Mesodermal cell (in vitro differentiated cells): ENCODE measurements at regions not wholly inside any gene's neighbourhood (a gene's known extent, or its start where the extent isn't known, plus 50 kb on each side); places are given as distances from the start of the nearest gene placed in this dataset.

ENCODE experiments used
- H3K27ac ChIP-seq: 2 replicates; pipeline ENCODE4 v1.7.0; 2013; ENCODE audit warnings: mild to moderate bottlenecking, low read depth, low read length, moderate library complexity; ENCODE audit not compliant: severe bottlenecking
- H3K36me3 ChIP-seq: 2 replicates; pipeline ENCODE4 v1.7.1; 2013; ENCODE audit warnings: mild to moderate bottlenecking, low read length, moderate library complexity; ENCODE audit not compliant: control insufficient read depth, insufficient read depth
- H3K4me1 ChIP-seq: one replicate; pipeline ENCODE4 v1.7.1; 2013; ENCODE audit warnings: mild to moderate bottlenecking, low read length; ENCODE audit not compliant: insufficient read depth, control insufficient read depth, poor library complexity, severe bottlenecking
- H3K4me3 ChIP-seq: 2 replicates; pipeline ENCODE4 v1.7.0; 2013; ENCODE audit warnings: low read length, control low read depth, mild to moderate bottlenecking; ENCODE audit not compliant: insufficient read depth, poor library complexity, severe bottlenecking; ENCODE audit errors: extremely low read depth
- H3K9me3 ChIP-seq: 2 replicates; pipeline ENCODE4 v1.7.1; 2013; ENCODE audit warnings: mild to moderate bottlenecking, low read length, moderate library complexity; ENCODE audit not compliant: control insufficient read depth
- WGBS, 2 experiments: methylation state at CpG; one replicate each; pipeline ENCODE4 v1.1.5; 2013; ENCODE audit warnings: missing lambda C conversion rate in 2 of 2; ENCODE audit not compliant: insufficient coverage in 2 of 2; 5-methylcytosine and 5-hydroxymethylcytosine counted together

- no peaks in the 10 kb centered on the region for H3K9me3 ChIP-seq
- no peaks in the 10 kb centered on the region for H3K36me3 ChIP-seq
- 82 to 84% methylated on average over 16 to 23 of the region's 28 CpGs for WGBS, 2 experiments
- H3K27ac ChIP-seq, result no peak overlapping the region
- H3K4me1 ChIP-seq, result no peaks in the 10 kb centered on the region
- no peak overlapping the region for H3K4me3 ChIP-seq
These were observed 784.5 kb downstream of the BRD1 start for GRCh38 chr22:49042877-49043859.

- WGBS, 2 experiments, result 86 to 94% methylated on average over 6 of the region's 6 CpGs
- Histone ChIP-seq H3K36me3 (no peaks in the 10 kb centered on the region), H3K4me3 (no peak overlapping the region), H3K9me3 (no peaks in the 10 kb centered on the region), H3K27ac (no peak overlapping the region), H3K4me1 (no peaks in the 10 kb centered on the region)
These were observed 785.6 kb downstream of the BRD1 start for GRCh38 chr22:49042066-49042465.

GRCh38 chr22:49040754-49041467, 786.8 kb downstream of the BRD1 start:
- Histone ChIP-seq H3K27ac (no peak overlapping the region), H3K4me3 (no peak overlapping the region), H3K36me3 (no peaks in the 10 kb centered on the region), H3K4me1 (no peaks in the 10 kb centered on the region), H3K9me3 (no peaks in the 10 kb centered on the region)
- 83 to 85% methylated on average over 17 to 19 of the region's 20 CpGs for WGBS, 2 experiments

- Histone ChIP-seq H3K27ac (no peak overlapping the region), H3K36me3 (no peaks in the 10 kb centered on the region), H3K4me1 (no peaks in the 10 kb centered on the region), H3K9me3 (no peaks in the 10 kb centered on the region), H3K4me3 (no peak overlapping the region)
- 75 to 86% methylated on average over 6 to 8 of the region's 8 CpGs for WGBS, 2 experiments
These were observed 787.6 kb downstream of the BRD1 start for GRCh38 chr22:49040111-49040510.

GRCh38 chr22:49039625-49040024, 788.0 kb downstream of the BRD1 start:
- 91 to 94% methylated on average over 7 of the region's 7 CpGs for WGBS, 2 experiments

GRCh38 chr22:49037701-49038245, 789.9 kb downstream of the BRD1 start:
- no peak overlapping the region for H3K27ac ChIP-seq
- no peaks in the 10 kb centered on the region for H3K36me3 ChIP-seq
- 91 to 95% methylated on average over 12 to 13 of the region's 14 CpGs for WGBS, 2 experiments
- no peaks in the 10 kb centered on the region for H3K9me3 ChIP-seq
- H3K4me3 ChIP-seq, result no peak overlapping the region
- H3K4me1 ChIP-seq, result no peaks in the 10 kb centered on the region

More at GRCh38 chr22:49039625-49040024, 788.0 kb downstream of the BRD1 start:
- Histone ChIP-seq H3K9me3 (no peaks in the 10 kb centered on the region), H3K4me3 (no peak overlapping the region), H3K4me1 (no peaks in the 10 kb centered on the region), H3K27ac (no peak overlapping the region), H3K36me3 (no peaks in the 10 kb centered on the region)

GRCh38 chr22:49036513-49036912, 791.2 kb downstream of the BRD1 start:
- no peak overlapping the region for H3K27ac ChIP-seq
- no peaks in the 10 kb centered on the region for H3K36me3 ChIP-seq
- no peaks in the 10 kb centered on the region for H3K4me1 ChIP-seq
- H3K4me3 ChIP-seq, result no peak overlapping the region
- WGBS, 2 experiments, result 95 to 100% methylated on average over 3 to 7 of the region's 10 CpGs
- no peaks in the 10 kb centered on the region for H3K9me3 ChIP-seq

- 81 to 87% methylated on average over 19 to 23 of the region's 23 CpGs for WGBS, 2 experiments
- Histone ChIP-seq H3K4me3 (no peak overlapping the region), H3K27ac (no peak overlapping the region), H3K36me3 (no peaks in the 10 kb centered on the region), H3K4me1 (no peaks in the 10 kb centered on the region), H3K9me3 (no peaks in the 10 kb centered on the region)
These were observed 791.7 kb downstream of the BRD1 start for GRCh38 chr22:49035818-49036457.

GRCh38 chr22:49034836-49035817, 792.5 kb downstream of the BRD1 start:
- H3K4me3 ChIP-seq, result no peak overlapping the region
- 84 to 87% methylated on average over 25 to 28 of the region's 30 CpGs for WGBS, 2 experiments
- no peak overlapping the region for H3K27ac ChIP-seq
- H3K4me1 ChIP-seq, result no peaks in the 10 kb centered on the region
- no peaks in the 10 kb centered on the region for H3K36me3 ChIP-seq
- no peaks in the 10 kb centered on the region for H3K9me3 ChIP-seq
